ENCODE measurements at regions not wholly inside any gene's neighbourhood (a gene's known extent, or its start where the extent isn't known, plus 50 kb on each side); places are given as distances from the start of the nearest gene placed in this dataset.
A peak's percentile ranks its signal among the peaks of the same experiment; 100 is the strongest.

DNA sequence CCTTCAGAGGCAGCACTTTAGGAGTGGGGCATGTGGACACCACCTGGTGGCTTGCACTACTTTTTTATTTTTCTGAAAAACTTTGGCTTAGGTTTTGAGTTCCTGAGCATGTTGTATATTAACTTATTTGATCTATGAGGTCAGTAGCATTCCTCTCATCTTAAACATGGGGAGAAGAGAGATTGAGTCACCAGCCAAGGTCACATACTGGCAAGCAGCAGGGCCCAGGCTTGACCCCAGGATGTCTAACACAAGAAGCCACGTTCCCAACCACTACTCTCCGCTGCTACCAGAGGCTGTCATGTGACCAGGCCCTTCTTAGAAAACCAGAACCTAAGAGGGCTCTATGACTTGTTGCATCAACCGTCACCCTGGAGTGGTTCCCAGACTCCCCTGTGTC lies 210.3 kb upstream of the GPR26 start:
- no peak for DNase-seq (ENCODE audit: low spot score in 2 of 2)
- Histone ChIP-seq H3K4me3 (no peak overlapping the region), H3K4me1 (no peaks in the 10 kb centered on the region), H3K27me3 (ENCODE audit: low read depth) (peaks cover 10% of the 10 kb centered on the region), H3K9me3 (no peaks in the 10 kb centered on the region), H3K36me3 (replicated peaks) (no peaks in the 10 kb centered on the region)
- in situ Hi-C loops (cut with MboI; ENCODE audit: low sequenced_read_pairs): no loop called here

DNA sequence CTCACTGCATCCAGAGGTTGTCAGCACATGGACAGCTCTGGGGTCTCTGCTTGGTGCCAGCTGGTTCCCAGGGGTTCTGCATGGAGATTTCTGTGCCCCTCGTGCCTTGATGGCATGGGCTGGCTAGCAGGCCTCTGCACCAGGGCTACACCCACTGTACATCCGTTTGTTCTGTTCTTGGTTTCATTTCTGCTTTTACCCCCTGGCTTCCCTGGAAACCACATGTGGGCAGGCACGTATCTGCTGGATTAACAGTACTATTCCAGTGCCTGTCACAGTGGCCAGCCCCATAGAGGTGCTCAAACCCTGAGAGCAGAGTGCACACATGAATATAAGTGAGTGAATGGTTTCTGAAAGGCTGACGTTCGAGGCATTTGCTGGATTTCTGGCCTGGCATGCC lies 207.2 kb upstream of the GPR26 start:
- H3K27me3 ChIP-seq (ENCODE audit: low read depth): peaks cover 22% of the 10 kb centered on the region; the same call in 1 of the 2 replicates
- DNase-seq (ENCODE audit: low spot score in 2 of 2): no peak
- H3K9me3 ChIP-seq: no peaks in the 10 kb centered on the region
- H3K4me3 ChIP-seq: no peak overlapping the region
- no peaks in the 10 kb centered on the region for H3K36me3 ChIP-seq (replicated peaks)
- no peaks in the 10 kb centered on the region for H3K4me1 ChIP-seq
- in situ Hi-C loops (cut with MboI; ENCODE audit: low sequenced_read_pairs): no loop called here

DNA sequence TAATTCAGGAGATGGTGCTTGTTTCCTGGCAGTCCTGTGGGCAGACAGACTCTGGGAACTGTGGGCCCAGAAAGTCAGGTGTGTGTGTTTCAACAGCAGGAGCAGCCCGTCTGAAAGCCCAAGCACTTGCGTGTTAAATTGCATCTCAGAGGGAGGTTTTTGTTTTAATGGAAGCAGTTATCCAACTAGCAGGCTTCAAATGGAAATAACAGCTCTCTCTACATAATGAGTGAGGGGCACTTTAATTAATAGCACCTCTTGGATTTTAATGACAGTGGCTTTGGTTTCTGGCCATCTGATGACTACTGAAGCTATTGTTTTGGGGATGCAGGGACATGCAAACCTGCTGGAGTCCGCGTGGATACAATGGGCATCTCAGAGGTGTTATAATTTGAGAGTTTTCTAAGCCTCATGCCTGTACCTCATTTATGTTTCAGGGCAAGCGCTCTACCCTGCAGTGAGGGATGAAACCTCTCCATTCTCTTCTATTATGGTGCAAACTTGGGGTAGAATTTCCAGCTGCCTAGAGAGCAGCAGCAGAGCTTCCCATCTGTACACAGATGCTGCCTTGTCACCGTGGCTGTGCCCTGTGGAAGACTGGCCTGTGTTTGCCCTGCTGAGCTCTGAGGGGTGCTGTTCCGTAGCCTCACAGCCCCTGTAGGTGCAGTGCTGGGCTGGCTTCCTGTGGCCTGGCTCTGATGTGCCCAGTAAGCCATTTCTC lies 206.6 kb upstream of the GPR26 start:
- H3K9me3 ChIP-seq: no peaks in the 10 kb centered on the region
- H3K36me3 ChIP-seq (replicated peaks): no peaks in the 10 kb centered on the region
- in situ Hi-C loops (cut with MboI; ENCODE audit: low sequenced_read_pairs): no loop called here
- H3K4me1 ChIP-seq: no peaks in the 10 kb centered on the region
- H3K4me3 ChIP-seq: no peak overlapping the region
- DNase-seq (ENCODE audit: low spot score in 2 of 2): no peak
- peaks cover 22% of the 10 kb centered on the region; the same call in 1 of the 2 replicates for H3K27me3 ChIP-seq (ENCODE audit: low read depth)

- Histone ChIP-seq H3K9me3 (no peaks in the 10 kb centered on the region), H3K27me3 (ENCODE audit: low read depth) (peaks cover 28% of the 10 kb centered on the region), H3K4me3 (no peak overlapping the region), H3K36me3 (replicated peaks) (no peaks in the 10 kb centered on the region), H3K4me1 (no peaks in the 10 kb centered on the region)
- DNase-seq (ENCODE audit: low spot score in 2 of 2): no peak
- in situ Hi-C loops (cut with MboI; ENCODE audit: low sequenced_read_pairs): no loop called here
These were observed 203.9 kb upstream of the GPR26 start for GRCh38 chr10:123462246-123462645.

DNA sequence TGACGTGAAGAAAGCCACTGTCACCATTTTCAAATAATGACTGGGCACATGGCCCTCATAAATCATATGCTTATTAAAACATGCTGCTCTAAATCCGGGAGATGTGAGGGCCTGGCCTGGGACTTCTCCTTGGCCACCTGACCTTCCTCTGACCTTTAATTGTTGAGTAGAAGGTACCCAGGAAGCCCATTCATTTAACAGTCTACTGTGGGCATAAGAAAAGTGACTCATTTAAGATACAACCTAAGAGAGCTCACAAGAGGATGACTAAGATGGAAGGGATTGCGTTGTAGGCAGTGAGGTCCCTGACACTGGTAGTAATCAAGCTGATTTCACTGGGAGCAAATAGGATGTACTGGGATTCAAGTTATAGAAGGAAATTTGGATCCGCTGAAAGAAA lies 203.4 kb upstream of the GPR26 start:
- Histone ChIP-seq H3K9me3 (no peaks in the 10 kb centered on the region), H3K4me3 (no peak overlapping the region), H3K36me3 (replicated peaks) (no peaks in the 10 kb centered on the region), H3K4me1 (no peaks in the 10 kb centered on the region), H3K27me3 (ENCODE audit: low read depth) (peaks cover 28% of the 10 kb centered on the region)
- no peak for DNase-seq (ENCODE audit: low spot score in 2 of 2)
- in situ Hi-C loops (cut with MboI; ENCODE audit: low sequenced_read_pairs): no loop called here

- in situ Hi-C loops (cut with MboI; ENCODE audit: low sequenced_read_pairs): no loop called here
These were observed 203.0 kb upstream of the GPR26 start for GRCh38 chr10:123463181-123463580.

DNA sequence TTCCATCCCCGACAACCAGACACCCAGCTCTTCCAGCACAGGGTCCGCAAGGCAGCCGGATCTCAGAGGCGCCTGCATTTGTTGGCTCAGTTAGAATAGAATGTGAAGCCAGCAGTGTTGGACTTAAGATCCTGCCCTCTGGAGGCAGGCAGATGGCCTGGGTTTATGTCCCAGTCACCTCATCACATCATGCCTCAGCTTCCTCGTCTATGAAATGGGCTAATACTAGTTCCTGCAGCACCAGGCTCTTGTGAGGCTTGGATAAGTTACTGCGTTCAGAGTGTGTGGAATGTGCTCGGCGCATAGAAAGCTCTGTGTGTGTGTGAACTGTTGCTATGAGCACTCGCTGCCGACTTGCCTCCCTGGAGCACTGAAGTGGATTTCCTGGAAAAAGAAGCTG lies 202.5 kb upstream of the GPR26 start:
- H3K27me3 ChIP-seq (ENCODE audit: low read depth): peaks cover 31% of the 10 kb centered on the region
- no peaks in the 10 kb centered on the region for H3K4me1 ChIP-seq
- in situ Hi-C loops (cut with MboI; ENCODE audit: low sequenced_read_pairs): no loop called here
- no peak for DNase-seq (ENCODE audit: low spot score in 2 of 2)
- H3K9me3 ChIP-seq: no peaks in the 10 kb centered on the region
- H3K36me3 ChIP-seq (replicated peaks): no peaks in the 10 kb centered on the region
- H3K4me3 ChIP-seq: no peak overlapping the region

More at GRCh38 chr10:123463181-123463580, 203.0 kb upstream of the GPR26 start:
- Histone ChIP-seq H3K4me3 (no peak overlapping the region), H3K27me3 (ENCODE audit: low read depth) (peaks cover 30% of the 10 kb centered on the region), H3K4me1 (no peaks in the 10 kb centered on the region), H3K9me3 (no peaks in the 10 kb centered on the region), H3K36me3 (replicated peaks) (no peaks in the 10 kb centered on the region)
- DNase-seq (ENCODE audit: low spot score in 2 of 2): no peak

- Histone ChIP-seq H3K36me3 (replicated peaks) (no peaks in the 10 kb centered on the region), H3K4me3 (no peak overlapping the region), H3K4me1 (no peaks in the 10 kb centered on the region), H3K27me3 (ENCODE audit: low read depth) (peaks cover 38% of the 10 kb centered on the region), H3K9me3 (no peaks in the 10 kb centered on the region)
- in situ Hi-C loops (cut with MboI; ENCODE audit: low sequenced_read_pairs): no loop called here
- no peak for DNase-seq (ENCODE audit: low spot score in 2 of 2)
These were observed 201.5 kb upstream of the GPR26 start for GRCh38 chr10:123464430-123465323.

GRCh38 chr10:123470336-123470921 lies 195.7 kb upstream of the GPR26 start:
- no peaks in the 10 kb centered on the region for H3K9me3 ChIP-seq
- no peaks in the 10 kb centered on the region for H3K36me3 ChIP-seq (replicated peaks)
- peak; percentile 40 to 83 for DNase-seq (ENCODE audit: low spot score in 2 of 2)
- in situ Hi-C loops (cut with MboI; ENCODE audit: low sequenced_read_pairs): no loop called here
- H3K4me3 ChIP-seq: no peak overlapping the region
- peaks cover 35% of the 10 kb centered on the region for H3K27me3 ChIP-seq (ENCODE audit: low read depth)
- no peaks in the 10 kb centered on the region for H3K4me1 ChIP-seq

DNA sequence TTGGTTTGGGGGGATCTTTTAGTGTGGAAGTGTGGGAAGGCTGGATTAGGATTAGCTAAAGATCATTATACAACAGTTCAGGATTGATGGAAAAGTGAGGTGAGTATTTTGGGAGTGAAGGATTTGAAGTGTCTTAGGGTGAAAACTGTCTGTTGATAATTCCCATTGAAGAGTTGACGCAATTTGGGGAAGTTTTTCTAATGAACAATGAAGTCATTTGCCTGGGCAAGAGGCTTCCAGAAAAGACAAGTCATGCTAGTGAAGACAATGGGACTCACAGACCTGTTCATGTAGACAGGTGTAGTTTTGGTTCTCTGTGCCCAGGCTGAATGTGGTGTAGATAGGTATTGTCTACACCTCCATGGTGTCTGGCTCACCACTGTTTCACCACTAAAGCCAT lies 194.3 kb upstream of the GPR26 start:
- no peak for DNase-seq (ENCODE audit: low spot score in 2 of 2)
- Histone ChIP-seq H3K36me3 (replicated peaks) (no peaks in the 10 kb centered on the region), H3K27me3 (ENCODE audit: low read depth) (peaks cover 30% of the 10 kb centered on the region), H3K9me3 (no peaks in the 10 kb centered on the region), H3K4me3 (no peak overlapping the region), H3K4me1 (no peaks in the 10 kb centered on the region)
- in situ Hi-C loops (cut with MboI; ENCODE audit: low sequenced_read_pairs): no loop called here

DNA sequence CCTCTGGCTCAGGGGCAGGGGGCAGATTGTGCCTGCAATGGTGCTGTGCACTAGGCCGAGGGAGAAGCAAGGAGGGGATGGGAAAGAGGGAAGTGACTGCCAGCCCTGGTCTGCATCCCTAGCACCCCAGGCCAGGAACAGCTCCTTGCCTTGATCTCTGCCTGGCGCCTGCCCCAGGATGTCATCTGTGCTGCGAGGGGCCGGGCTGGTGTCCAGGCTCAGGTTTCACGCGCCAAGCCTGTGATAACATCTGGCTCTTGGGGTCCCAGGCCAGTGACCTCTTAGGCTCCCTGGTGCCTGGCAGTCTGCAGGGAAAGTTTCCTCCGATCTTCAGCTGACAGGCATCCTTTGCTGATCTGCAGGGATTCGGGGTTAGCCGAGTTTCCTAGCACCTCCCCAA lies 193.5 kb upstream of the GPR26 start:
- no peak overlapping the region for H3K4me3 ChIP-seq
- H3K36me3 ChIP-seq (replicated peaks): no peaks in the 10 kb centered on the region
- in situ Hi-C loops (cut with MboI; ENCODE audit: low sequenced_read_pairs): no loop called here

GRCh38 chr10:123474700-123475099 lies 191.5 kb upstream of the GPR26 start:
- in situ Hi-C loops (cut with MboI; ENCODE audit: low sequenced_read_pairs): no loop called here
- DNase-seq (ENCODE audit: low spot score in 2 of 2): no peak
- H3K4me1 ChIP-seq: no peaks in the 10 kb centered on the region
- H3K27me3 ChIP-seq (ENCODE audit: low read depth): peaks cover 20% of the 10 kb centered on the region
- H3K9me3 ChIP-seq: no peaks in the 10 kb centered on the region
- no peak overlapping the region for H3K4me3 ChIP-seq
- H3K36me3 ChIP-seq (replicated peaks): no peaks in the 10 kb centered on the region

More for the DNA sequence above, 193.5 kb upstream of the GPR26 start:
- Histone ChIP-seq H3K9me3 (no peaks in the 10 kb centered on the region), H3K27me3 (ENCODE audit: low read depth) (peaks cover 30% of the 10 kb centered on the region), H3K4me1 (no peaks in the 10 kb centered on the region)
- no peak for DNase-seq (ENCODE audit: low spot score in 2 of 2)

DNA sequence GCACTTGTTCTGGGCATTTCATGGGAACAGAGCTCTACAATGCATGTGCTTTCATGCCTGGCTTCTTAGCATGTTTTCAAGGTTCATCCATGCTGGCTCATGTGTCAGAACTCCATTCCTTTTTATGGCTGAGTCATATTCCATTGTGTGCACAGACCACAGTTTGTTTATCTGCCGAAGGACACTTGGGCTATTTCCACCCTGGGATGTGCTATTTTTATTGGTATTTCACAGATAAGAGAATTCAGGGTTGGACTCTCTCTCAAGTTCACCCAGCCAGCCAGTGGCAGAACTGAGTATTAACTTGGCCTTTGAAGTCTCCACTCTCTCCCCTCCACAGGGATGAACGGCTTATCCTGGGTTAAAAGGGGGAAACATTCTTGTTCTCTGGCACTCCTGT lies 190.7 kb upstream of the GPR26 start:
- H3K4me1 ChIP-seq: no peaks in the 10 kb centered on the region
- peaks cover 20% of the 10 kb centered on the region for H3K27me3 ChIP-seq (ENCODE audit: low read depth)
- H3K4me3 ChIP-seq: no peak overlapping the region
- no peaks in the 10 kb centered on the region for H3K9me3 ChIP-seq
- no peak for DNase-seq (ENCODE audit: low spot score in 2 of 2)
- no peaks in the 10 kb centered on the region for H3K36me3 ChIP-seq (replicated peaks)
- in situ Hi-C loops (cut with MboI; ENCODE audit: low sequenced_read_pairs): no loop called here

GRCh38 chr10:123478116-123478515 lies 188.0 kb upstream of the GPR26 start:
- no peak overlapping the region for H3K4me3 ChIP-seq
- no peaks in the 10 kb centered on the region for H3K9me3 ChIP-seq
- H3K27me3 ChIP-seq (ENCODE audit: low read depth): peaks cover 11% of the 10 kb centered on the region
- DNase-seq (ENCODE audit: low spot score in 2 of 2): no peak
- no peaks in the 10 kb centered on the region for H3K36me3 ChIP-seq (replicated peaks)
- no peaks in the 10 kb centered on the region for H3K4me1 ChIP-seq
- in situ Hi-C loops (cut with MboI; ENCODE audit: low sequenced_read_pairs): no loop called here
